WERI-Rb-1 (cell line): ENCODE measurements at regions not wholly inside any gene's neighbourhood (a gene's known extent, or its start where the extent isn't known, plus 50 kb on each side); places are given as distances from the start of the nearest gene placed in this dataset.

ENCODE experiments used
- DNase-seq: peaks from one replicate; pipeline ENCODE4 v3.0.0-alpha.2; 2020
- H3K27ac ChIP-seq: fragments of 250-450 bp; sonication (Bioruptor Pico); 2 replicates; pipeline ENCODE4 v1.5.1; 2020; ENCODE audit warnings: mild to moderate bottlenecking, moderate library complexity
- H3K27me3 ChIP-seq: fragments of 250-450 bp; sonication (Bioruptor Pico); 2 replicates; pipeline ENCODE4 v1.5.1; 2021; ENCODE audit warnings: mild to moderate bottlenecking, low read depth, moderate library complexity; ENCODE audit not compliant: insufficient read depth, severe bottlenecking
- H3K36me3 ChIP-seq: fragments of 250-450 bp; sonication (Bioruptor Pico); 2 replicates; pipeline ENCODE4 v1.5.1; 2020; ENCODE audit warnings: mild to moderate bottlenecking, moderate library complexity
- H3K4me3 ChIP-seq: 2 replicates; pipeline ENCODE4 v1.5.1; 2011; ENCODE audit warnings: low read depth, mild to moderate bottlenecking, control low read depth, low read length
- H3K9me3 ChIP-seq: fragments of 250-450 bp; sonication (Bioruptor Pico); 2 replicates; pipeline ENCODE4 v1.5.1; 2021; ENCODE audit warnings: mild to moderate bottlenecking, moderate library complexity; ENCODE audit not compliant: severe bottlenecking
- CTCF ChIP-seq: IDR thresholded peaks from 2 replicates; pipeline ENCODE4 v1.5.1; 2011; ENCODE audit warnings: low read depth, mild to moderate bottlenecking, control low read depth, inconsistent platforms, low read length

GRCh38 chr21:14600569-14601297 is 54.6 kb upstream of the SAMSN1 start:
- Histone ChIP-seq H3K4me3 (no peak overlapping the region), H3K36me3 (no peaks in the 10 kb centered on the region), H3K27me3 (no peaks in the 10 kb centered on the region), H3K9me3 (no peaks in the 10 kb centered on the region), H3K27ac (no peak overlapping the region)
- TF ChIP-seq CTCF = no peak
- DNase-seq = no peak

GRCh38 chr21:14598065-14598464 is 52.0 kb upstream of the SAMSN1 start:
- TF ChIP-seq CTCF = no peak
- no peak for DNase-seq
- Histone ChIP-seq H3K36me3 (no peaks in the 10 kb centered on the region), H3K27ac (no peak overlapping the region), H3K4me3 (no peak overlapping the region), H3K27me3 (no peaks in the 10 kb centered on the region), H3K9me3 (no peaks in the 10 kb centered on the region)
